SK-N-SH (cell line): ENCODE measurements at regions not wholly inside any gene's neighbourhood (a gene's known extent, or its start where the extent isn't known, plus 50 kb on each side); places are given as distances from the start of the nearest gene placed in this dataset.
"Not testable (repeated sequence)": the region's sequence is repeated elsewhere in the genome, so short reads cannot be mapped to it uniquely, and the experiment has no call there.

Source experiments
- EP300 ChIP-seq, 2 experiments: IDR thresholded peaks; 2 replicates each; pipeline versions ENCODE4 v1.4.0 to v1.6.1; 2012; ENCODE audit warnings: borderline replicate concordance in 1 of 2, low read depth in 1 of 2, low read length in 1 of 2
- FOXJ3 ChIP-seq: sonication (generic); formaldehyde crosslinking; IDR thresholded peaks from 2 replicates; pipeline ENCODE4 v1.5.1; 2020; ENCODE audit warnings: mild to moderate bottlenecking, missing genetic modification reagents
- FOXM1 ChIP-seq: IDR thresholded peaks from 2 replicates; pipeline ENCODE4 v1.4.0; 2012; ENCODE audit warnings: low read depth, mild to moderate bottlenecking
- GABPA ChIP-seq: IDR thresholded peaks from 2 replicates; pipeline ENCODE4 v1.4.0; 2012; ENCODE audit warnings: low read depth, mild to moderate bottlenecking
- NFIC ChIP-seq: IDR thresholded peaks from 2 replicates; pipeline ENCODE4 v1.4.0; 2012; ENCODE audit warnings: borderline replicate concordance
- POLR2AphosphoS5 ChIP-seq: IDR thresholded peaks from 2 replicates; pipeline ENCODE4 v1.6.1; 2012; ENCODE audit warnings: low read depth, low read length
- RCOR1 ChIP-seq: fragments of 150-350 bp; IDR thresholded peaks from 2 replicates; pipeline ENCODE4 v1.6.1; 2017; ENCODE audit warnings: antibody characterized with exemption, low read length
- TAF1 ChIP-seq: IDR thresholded peaks from 2 replicates; pipeline ENCODE4 v1.6.1; 2012; ENCODE audit warnings: low read depth, mild to moderate bottlenecking, low read length, moderate library complexity, borderline replicate concordance
- TCF12 ChIP-seq: IDR thresholded peaks from 2 replicates; pipeline ENCODE4 v1.4.0; 2012
- TF ChIP-seq, protein P1 (sequence below): fragments of 200-600 bp; sonication (generic); IDR thresholded peaks from 2 replicates; pipeline ENCODE4 v1.6.1; 2017; ENCODE audit warnings: antibody characterized with exemption, mild to moderate bottlenecking, moderate library complexity
- TF ChIP-seq, protein P2 (sequence below): IDR thresholded peaks from 2 replicates; pipeline ENCODE4 v1.4.0; 2012; ENCODE audit warnings: low read depth
- TF ChIP-seq, protein P3 (sequence below): IDR thresholded peaks from 2 replicates; pipeline ENCODE4 v1.6.1; 2012; ENCODE audit warnings: mild to moderate bottlenecking, low read depth, low read length, moderate library complexity

DNA sequence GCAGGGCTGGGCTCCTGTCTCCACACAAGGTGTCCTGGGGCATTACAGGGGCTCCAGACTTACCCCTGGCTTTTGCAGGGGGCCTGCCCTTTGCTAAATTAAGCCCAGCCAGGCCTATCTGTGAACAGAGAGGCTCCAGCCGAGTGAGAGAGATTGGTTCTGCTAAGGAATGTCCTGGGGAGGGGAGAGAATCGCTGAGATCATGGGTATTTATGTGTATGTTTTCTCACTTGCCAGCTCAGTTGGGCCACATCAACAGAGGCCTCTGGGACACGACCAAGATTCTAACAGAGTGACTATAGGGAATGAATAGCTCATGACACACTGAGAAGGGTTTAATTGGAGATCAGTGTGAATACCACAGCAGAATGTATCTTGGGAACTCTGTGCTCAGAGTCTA lies 109.8 kb upstream of the NBPF8 start:
- TF ChIP-seq, protein P1, sequence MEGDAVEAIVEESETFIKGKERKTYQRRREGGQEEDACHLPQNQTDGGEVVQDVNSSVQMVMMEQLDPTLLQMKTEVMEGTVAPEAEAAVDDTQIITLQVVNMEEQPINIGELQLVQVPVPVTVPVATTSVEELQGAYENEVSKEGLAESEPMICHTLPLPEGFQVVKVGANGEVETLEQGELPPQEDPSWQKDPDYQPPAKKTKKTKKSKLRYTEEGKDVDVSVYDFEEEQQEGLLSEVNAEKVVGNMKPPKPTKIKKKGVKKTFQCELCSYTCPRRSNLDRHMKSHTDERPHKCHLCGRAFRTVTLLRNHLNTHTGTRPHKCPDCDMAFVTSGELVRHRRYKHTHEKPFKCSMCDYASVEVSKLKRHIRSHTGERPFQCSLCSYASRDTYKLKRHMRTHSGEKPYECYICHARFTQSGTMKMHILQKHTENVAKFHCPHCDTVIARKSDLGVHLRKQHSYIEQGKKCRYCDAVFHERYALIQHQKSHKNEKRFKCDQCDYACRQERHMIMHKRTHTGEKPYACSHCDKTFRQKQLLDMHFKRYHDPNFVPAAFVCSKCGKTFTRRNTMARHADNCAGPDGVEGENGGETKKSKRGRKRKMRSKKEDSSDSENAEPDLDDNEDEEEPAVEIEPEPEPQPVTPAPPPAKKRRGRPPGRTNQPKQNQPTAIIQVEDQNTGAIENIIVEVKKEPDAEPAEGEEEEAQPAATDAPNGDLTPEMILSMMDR = not testable (repeated sequence)
- TF ChIP-seq, protein P2, sequence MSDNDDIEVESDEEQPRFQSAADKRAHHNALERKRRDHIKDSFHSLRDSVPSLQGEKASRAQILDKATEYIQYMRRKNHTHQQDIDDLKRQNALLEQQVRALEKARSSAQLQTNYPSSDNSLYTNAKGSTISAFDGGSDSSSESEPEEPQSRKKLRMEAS = not testable (repeated sequence)
- not testable (repeated sequence) for TF ChIP-seq POLR2AphosphoS5; GABPA; TCF12; NFIC; TAF1; RCOR1; FOXJ3 (CRISPR knock-in tag); EP300 (IDR thresholded peaks at IDR 0.05; ENCODE audit: borderline replicate concordance in 1 of 2, low read depth in 1 of 2, low read length in 1 of 2); FOXM1
- TF ChIP-seq, protein P3, sequence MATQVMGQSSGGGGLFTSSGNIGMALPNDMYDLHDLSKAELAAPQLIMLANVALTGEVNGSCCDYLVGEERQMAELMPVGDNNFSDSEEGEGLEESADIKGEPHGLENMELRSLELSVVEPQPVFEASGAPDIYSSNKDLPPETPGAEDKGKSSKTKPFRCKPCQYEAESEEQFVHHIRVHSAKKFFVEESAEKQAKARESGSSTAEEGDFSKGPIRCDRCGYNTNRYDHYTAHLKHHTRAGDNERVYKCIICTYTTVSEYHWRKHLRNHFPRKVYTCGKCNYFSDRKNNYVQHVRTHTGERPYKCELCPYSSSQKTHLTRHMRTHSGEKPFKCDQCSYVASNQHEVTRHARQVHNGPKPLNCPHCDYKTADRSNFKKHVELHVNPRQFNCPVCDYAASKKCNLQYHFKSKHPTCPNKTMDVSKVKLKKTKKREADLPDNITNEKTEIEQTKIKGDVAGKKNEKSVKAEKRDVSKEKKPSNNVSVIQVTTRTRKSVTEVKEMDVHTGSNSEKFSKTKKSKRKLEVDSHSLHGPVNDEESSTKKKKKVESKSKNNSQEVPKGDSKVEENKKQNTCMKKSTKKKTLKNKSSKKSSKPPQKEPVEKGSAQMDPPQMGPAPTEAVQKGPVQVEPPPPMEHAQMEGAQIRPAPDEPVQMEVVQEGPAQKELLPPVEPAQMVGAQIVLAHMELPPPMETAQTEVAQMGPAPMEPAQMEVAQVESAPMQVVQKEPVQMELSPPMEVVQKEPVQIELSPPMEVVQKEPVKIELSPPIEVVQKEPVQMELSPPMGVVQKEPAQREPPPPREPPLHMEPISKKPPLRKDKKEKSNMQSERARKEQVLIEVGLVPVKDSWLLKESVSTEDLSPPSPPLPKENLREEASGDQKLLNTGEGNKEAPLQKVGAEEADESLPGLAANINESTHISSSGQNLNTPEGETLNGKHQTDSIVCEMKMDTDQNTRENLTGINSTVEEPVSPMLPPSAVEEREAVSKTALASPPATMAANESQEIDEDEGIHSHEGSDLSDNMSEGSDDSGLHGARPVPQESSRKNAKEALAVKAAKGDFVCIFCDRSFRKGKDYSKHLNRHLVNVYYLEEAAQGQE = not testable (repeated sequence)
